Mucosa of rectum (tissue), 2 donors: ENCODE measurements at regions not wholly inside any gene's neighbourhood (a gene's known extent, or its start where the extent isn't known, plus 50 kb on each side); places are given as distances from the start of the nearest gene placed in this dataset.

Experiments used
- H3K27ac ChIP-seq, 2 donors: one replicate each; pipeline ENCODE4 v1.7.0; 2013; ENCODE audit warnings: inconsistent platforms in 2 of 2, low read depth in 2 of 2, low read length in 2 of 2
- H3K27me3 ChIP-seq, 2 donors: one replicate each; pipeline ENCODE4 v1.7.0; 2013; ENCODE audit warnings: low read length in 2 of 2; ENCODE audit not compliant: control insufficient read depth in 2 of 2, insufficient read depth in 2 of 2
- H3K36me3 ChIP-seq, 2 donors: one replicate each; pipeline ENCODE4 v1.7.0; 2013; ENCODE audit warnings: low read length in 2 of 2; ENCODE audit not compliant: control insufficient read depth in 2 of 2, insufficient read depth in 2 of 2
- H3K4me1 ChIP-seq, 2 donors: one replicate each; pipeline ENCODE4 v1.7.0; 2013; ENCODE audit warnings: low read length in 2 of 2, mild to moderate bottlenecking in 1 of 2; ENCODE audit not compliant: control insufficient read depth in 2 of 2, insufficient read depth in 2 of 2
- H3K4me3 ChIP-seq, 2 donors: one replicate each; pipeline ENCODE4 v1.7.0; 2013; ENCODE audit warnings: low read length in 2 of 2
- H3K9ac ChIP-seq, 2 donors: one replicate each; pipeline ENCODE4 v1.7.0; 2013; ENCODE audit warnings: low read length in 2 of 2, low read depth in 1 of 2, mild to moderate bottlenecking in 1 of 2
- H3K9me3 ChIP-seq, 2 donors: one replicate each; pipeline ENCODE4 v1.7.0; 2013; ENCODE audit warnings: low read length in 2 of 2; ENCODE audit not compliant: control insufficient read depth in 2 of 2
- donor health status: healthy.
- donor health status: Normal muscosa, but diverticular disease.

DNA sequence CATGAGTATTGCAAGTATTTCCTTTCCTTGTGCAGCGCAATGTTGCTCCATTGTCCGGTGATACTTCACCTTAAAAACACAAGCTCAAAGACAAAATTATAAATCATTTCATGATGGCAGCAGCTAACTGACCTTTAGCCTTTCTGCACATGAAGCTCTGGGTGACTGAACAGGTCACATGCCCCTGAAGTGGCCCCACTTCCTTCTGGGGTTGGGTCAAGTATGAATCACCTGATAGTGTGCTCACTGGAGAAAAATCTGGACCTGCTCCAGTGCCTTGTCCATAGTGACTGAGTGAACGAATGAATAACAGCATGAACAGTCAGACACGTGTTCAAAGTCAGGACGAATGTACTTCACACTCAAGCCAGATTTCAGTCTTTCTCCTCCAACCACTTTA, 658.9 kb downstream of the NPHP4 start:
- Histone ChIP-seq H3K9ac (no peak overlapping the region), H3K27ac (no peak overlapping the region), H3K9me3 (no peaks in the 10 kb centered on the region), H3K27me3 (no peaks in the 10 kb centered on the region), H3K4me1 (no peaks in the 10 kb centered on the region), H3K4me3 (no peak overlapping the region), H3K36me3 (no peaks in the 10 kb centered on the region)

DNA sequence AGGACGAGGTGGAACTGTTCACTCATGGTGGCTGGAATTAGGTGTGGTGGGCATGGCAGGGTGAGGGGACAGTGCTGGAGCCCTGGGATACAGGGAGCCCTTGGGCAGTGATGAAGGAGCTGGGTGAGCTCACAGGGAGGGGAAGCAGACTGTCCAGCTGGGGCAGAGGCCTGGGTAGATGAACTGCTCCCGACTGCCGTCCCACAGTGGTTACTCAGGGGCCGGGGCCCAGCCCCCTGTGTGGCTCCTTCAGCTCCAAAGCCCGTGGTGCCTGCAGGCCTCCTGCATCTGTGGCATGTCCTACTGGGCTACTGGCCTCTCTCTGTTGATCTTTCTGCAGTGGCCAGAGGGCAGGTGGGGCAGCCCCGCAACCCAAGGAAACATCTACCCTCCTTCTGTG, 661.1 kb downstream of the NPHP4 start:
- H3K9me3 ChIP-seq, result no peaks in the 10 kb centered on the region
- no peaks in the 10 kb centered on the region for H3K27me3 ChIP-seq
- no peak overlapping the region for H3K9ac ChIP-seq
- H3K27ac ChIP-seq, result no peak overlapping the region
- no peak overlapping the region for H3K4me3 ChIP-seq
- no peaks in the 10 kb centered on the region for H3K4me1 ChIP-seq
- H3K36me3 ChIP-seq, result no peaks in the 10 kb centered on the region

DNA sequence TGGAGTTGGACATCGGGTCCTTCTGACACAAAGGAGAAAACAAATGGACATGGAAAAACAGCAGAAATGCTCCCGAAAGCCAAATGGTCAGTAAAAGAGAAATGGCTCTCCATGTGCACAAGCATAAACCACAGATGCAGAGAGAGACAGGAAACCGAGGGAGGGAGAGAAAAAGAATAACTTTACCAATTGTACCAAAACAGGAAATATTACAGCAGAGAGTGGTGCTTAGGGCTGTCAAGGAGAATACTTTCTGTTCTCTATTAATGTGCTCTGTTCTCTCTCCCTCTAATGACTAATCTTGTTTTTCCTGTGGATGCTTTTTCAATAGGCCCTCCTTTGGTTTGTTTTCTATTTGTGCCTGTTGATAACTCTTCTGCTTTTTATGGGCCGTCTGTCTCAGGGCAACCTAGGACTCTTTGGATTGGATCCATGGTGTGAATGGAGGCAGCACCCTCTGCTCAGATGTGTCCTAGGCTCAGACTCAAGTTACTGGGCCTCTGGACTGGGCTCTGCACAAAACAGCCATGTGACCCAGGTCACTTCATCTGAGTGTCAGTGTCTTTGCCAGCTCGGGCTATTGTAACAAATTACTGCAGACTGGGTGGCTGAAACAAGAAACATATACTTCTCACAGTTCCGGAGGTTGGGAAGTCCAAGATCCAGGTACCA, 663.0 kb downstream of the NPHP4 start:
- Histone ChIP-seq H3K27ac (no peak overlapping the region), H3K4me1 (no peaks in the 10 kb centered on the region), H3K36me3 (no peaks in the 10 kb centered on the region), H3K27me3 (no peaks in the 10 kb centered on the region), H3K4me3 (no peak overlapping the region), H3K9me3 (no peaks in the 10 kb centered on the region), H3K9ac (no peak overlapping the region)

DNA sequence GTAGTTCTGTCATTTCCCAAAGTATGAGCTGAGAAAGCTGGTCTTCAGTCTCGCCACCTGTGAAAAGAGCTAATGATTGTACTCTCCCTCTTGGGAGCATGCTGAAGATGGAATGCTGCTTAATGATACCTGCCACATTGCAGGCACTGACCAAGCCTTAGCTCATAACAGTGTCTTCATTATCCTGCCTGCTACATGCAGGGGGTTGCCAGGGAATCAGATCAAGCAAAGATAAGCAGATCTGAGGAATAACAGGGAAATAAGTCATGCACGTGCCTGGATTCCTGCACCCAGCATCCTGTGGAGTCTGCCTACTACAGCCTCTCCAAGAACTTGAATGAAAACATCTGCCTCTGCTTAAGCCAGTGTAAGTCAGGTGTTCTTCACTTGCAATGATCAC, 667.3 kb downstream of the NPHP4 start:
- Histone ChIP-seq H3K9me3 (no peaks in the 10 kb centered on the region), H3K27ac (no peak overlapping the region), H3K36me3 (no peaks in the 10 kb centered on the region), H3K4me3 (no peak overlapping the region), H3K9ac (no peak overlapping the region), H3K27me3 (no peaks in the 10 kb centered on the region), H3K4me1 (no peaks in the 10 kb centered on the region)

DNA sequence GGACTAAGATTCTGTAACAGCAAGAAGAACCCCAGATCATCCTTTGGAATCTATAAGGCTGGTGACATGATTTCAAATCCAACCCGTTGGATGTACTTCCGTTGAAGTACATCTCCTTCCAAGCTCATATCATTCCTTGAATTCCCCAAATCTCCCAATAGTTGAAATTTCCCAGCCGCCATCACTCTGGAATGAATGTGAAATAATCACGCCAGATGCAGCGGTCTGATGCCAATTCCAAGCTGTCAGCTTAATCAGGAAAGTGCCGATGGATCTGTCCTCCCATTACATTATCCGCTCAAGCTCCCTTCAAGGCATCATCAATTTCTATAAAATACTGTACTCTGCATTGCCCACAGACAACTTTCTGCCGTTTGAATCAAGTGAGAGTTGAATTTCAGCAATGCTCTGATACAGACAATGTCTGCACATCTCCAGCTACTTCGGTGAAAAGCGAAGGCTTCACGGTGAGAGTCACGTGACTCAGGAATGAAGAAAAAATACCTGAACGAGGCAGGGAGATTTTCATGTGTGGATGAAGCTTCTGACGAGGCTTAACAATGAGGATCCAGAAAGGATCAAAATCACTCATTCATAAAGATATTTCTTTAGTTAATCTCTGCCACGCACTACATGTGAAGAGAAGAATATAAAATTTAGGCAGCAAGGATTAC, 663.9 kb downstream of the AJAP1 start:
- no peak overlapping the region for H3K4me3 ChIP-seq
- H3K27me3 ChIP-seq, result no peaks in the 10 kb centered on the region
- no peaks in the 10 kb centered on the region for H3K9me3 ChIP-seq
- H3K4me1 ChIP-seq, result no peaks in the 10 kb centered on the region
- no peaks in the 10 kb centered on the region for H3K36me3 ChIP-seq
- H3K27ac ChIP-seq, result no peak overlapping the region
- no peak overlapping the region for H3K9ac ChIP-seq

DNA sequence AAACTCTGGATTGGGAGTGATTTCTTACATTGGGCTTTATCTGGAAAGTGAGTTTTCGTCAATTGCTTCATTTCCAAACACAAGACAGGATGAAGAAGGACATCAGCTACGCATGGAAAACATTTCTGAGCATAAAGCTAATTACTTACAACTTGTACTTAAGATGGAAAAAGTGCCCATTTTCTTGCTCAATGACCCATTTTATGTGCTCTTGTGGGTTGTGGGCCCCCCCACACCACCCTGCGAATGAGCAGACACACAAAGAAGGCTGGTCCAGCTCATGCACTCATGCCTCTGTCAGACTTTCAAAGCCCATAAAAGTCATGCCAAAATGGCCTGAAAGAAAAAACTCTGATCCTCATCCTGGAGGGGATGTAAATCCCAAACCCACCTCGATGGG, 663.0 kb downstream of the AJAP1 start:
- no peak overlapping the region for H3K4me3 ChIP-seq
- no peaks in the 10 kb centered on the region for H3K9me3 ChIP-seq
- no peaks in the 10 kb centered on the region for H3K27me3 ChIP-seq
- H3K9ac ChIP-seq, result no peak overlapping the region
- no peaks in the 10 kb centered on the region for H3K4me1 ChIP-seq
- no peak overlapping the region for H3K27ac ChIP-seq
- H3K36me3 ChIP-seq, result no peaks in the 10 kb centered on the region

DNA sequence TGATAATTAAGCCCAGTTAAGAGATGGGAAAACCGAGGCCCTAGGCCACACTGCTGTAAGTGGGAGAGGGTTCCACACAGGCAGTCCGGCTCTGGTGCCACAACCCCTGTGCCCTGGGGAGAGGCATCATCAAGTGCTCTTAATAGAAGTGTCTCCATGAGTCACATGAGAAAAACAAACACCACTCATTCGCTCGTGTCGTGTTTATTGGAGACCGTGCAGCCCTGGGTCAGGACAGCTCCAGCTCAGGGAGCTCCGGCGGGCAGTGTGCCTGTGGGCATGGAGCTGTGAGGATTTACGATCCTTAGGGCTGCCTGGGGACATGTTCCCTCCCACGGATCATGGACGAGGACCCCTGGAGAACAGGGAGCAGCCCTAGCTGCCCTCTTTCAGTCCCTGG, 658.5 kb downstream of the AJAP1 start:
- H3K36me3 ChIP-seq, result no peaks in the 10 kb centered on the region
- no peaks in the 10 kb centered on the region for H3K9me3 ChIP-seq
- H3K4me1 ChIP-seq, result no peaks in the 10 kb centered on the region
- no peak overlapping the region for H3K9ac ChIP-seq
- H3K4me3 ChIP-seq, result no peak overlapping the region
- no peak overlapping the region for H3K27ac ChIP-seq
- H3K27me3 ChIP-seq, result no peaks in the 10 kb centered on the region

DNA sequence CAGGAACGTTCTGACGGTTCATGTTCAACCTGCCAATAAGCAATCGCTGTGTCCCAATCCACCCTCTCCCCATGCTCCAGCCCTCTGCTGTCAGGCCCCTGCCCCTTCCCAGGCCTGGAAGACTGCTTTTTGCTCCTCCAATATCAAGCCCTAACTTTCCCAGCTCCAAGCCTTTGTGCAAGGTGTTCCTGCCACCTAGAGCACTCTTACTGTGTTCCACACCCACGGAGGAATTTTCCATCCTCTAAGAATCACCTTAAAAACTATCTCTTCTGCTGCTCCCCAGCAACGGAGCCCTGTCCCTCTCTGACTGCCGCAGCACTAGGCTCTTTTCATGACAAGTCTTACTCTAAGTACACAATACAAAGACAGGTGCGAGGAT, 657.9 kb downstream of the AJAP1 start:
- no peak overlapping the region for H3K9ac ChIP-seq
- no peak overlapping the region for H3K27ac ChIP-seq
- H3K9me3 ChIP-seq, result no peaks in the 10 kb centered on the region
- no peak overlapping the region for H3K4me3 ChIP-seq
- H3K4me1 ChIP-seq, result no peaks in the 10 kb centered on the region
- no peaks in the 10 kb centered on the region for H3K36me3 ChIP-seq
- no peaks in the 10 kb centered on the region for H3K27me3 ChIP-seq

DNA sequence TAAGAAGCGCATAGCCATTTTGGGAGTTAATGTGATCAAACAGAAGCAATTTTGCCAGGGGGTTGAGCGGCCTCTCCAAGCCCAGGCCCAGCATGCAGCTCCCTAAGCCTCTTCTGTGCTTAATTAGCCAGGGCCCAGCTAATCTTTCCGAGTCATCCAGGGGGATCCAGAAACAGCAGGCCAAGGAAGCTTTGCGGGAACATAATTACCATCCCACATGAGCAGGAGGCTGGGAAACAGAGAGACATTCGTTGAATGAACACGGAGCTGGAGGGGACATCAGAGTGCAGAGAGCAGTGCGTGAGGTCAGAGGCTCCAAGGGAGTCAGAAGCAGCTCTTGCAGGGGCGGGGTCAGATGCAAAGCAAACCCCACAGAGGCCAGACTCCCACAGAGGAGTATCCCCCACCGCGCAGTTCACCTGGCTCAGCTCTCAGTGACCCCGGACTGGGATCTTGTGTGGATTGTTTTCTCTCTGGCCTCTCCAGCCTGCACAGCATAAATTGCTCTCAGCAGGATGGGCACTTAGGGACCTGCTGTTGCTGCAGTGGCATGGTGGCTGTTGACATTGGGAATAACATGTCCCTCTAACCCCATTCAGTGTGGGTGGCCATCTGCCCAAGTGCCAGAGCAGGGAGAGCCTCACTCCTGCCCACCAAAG, 657.4 kb downstream of the AJAP1 start:
- Histone ChIP-seq H3K27me3 (no peaks in the 10 kb centered on the region), H3K36me3 (no peaks in the 10 kb centered on the region), H3K4me1 (no peaks in the 10 kb centered on the region), H3K4me3 (no peak overlapping the region), H3K9ac (no peak overlapping the region), H3K27ac (no peak overlapping the region), H3K9me3 (no peaks in the 10 kb centered on the region)

DNA sequence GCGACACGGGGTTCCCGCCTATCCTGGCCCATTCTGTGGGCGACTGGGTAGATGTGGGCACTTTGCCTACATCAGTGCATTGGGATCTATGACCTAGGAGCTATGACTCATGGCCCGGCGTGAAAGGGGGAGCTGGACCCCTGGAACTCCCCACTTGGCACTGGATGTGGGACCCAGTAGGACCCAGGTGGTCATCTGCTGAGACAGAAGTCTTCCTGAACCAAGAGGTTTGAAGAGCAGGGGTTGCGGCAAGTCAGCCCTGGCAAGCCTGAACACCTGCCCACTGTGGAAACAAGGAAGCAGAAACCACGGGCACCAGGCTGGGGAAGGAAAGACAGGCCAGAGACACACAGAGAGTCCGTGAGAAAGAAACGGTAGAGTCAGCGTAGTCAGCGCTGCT, 656.7 kb downstream of the AJAP1 start:
- H3K27ac ChIP-seq, result no peak overlapping the region
- H3K4me3 ChIP-seq, result no peak overlapping the region
- no peaks in the 10 kb centered on the region for H3K36me3 ChIP-seq
- H3K4me1 ChIP-seq, result no peaks in the 10 kb centered on the region
- no peaks in the 10 kb centered on the region for H3K27me3 ChIP-seq
- no peak overlapping the region for H3K9ac ChIP-seq
- no peaks in the 10 kb centered on the region for H3K9me3 ChIP-seq
